Natural killer cell (primary cell): ENCODE measurements at regions not wholly inside any gene's neighbourhood (a gene's known extent, or its start where the extent isn't known, plus 50 kb on each side); places are given as distances from the start of the nearest gene placed in this dataset.

Source experiments
- ATAC-seq, 3 donors: fragments of 150-1000 bp in 2 of 3; fragments of 200-7000 bp in 1 of 3; cut with Tn5 transposase; 1 replicate in 1 of 3; 2 replicates in 2 of 3; pipeline ENCODE4 v1.10.0; 2021; ENCODE audit warnings: mild to moderate bottlenecking in 2 of 3, moderate library complexity in 2 of 3
- DNase-seq, 2 donors: peaks; one replicate each; pipeline versions ENCODE4 v3.0.0 to v3.0.0-alpha.2; 2013 to 2021; ENCODE audit warnings: mixed read lengths in 1 of 2
- H3K27ac ChIP-seq: one replicate; pipeline ENCODE4 v1.5.1; 2013; ENCODE audit warnings: mild to moderate bottlenecking, low read length
- H3K27me3 ChIP-seq: one replicate; pipeline ENCODE4 v1.6.1; 2013; ENCODE audit warnings: low read length; ENCODE audit not compliant: control insufficient read depth, insufficient read depth
- H3K36me3 ChIP-seq: one replicate; pipeline ENCODE4 v1.6.1; 2013; ENCODE audit warnings: low read length; ENCODE audit not compliant: control insufficient read depth, insufficient read depth
- H3K4me1 ChIP-seq: one replicate; pipeline ENCODE4 v1.6.1; 2013; ENCODE audit warnings: low read length; ENCODE audit not compliant: control insufficient read depth, insufficient read depth
- H3K4me3 ChIP-seq: one replicate; pipeline ENCODE4 v1.5.1; 2013; ENCODE audit warnings: low read length
- H3K9me3 ChIP-seq: one replicate; pipeline ENCODE4 v1.6.1; 2013; ENCODE audit warnings: low read length; ENCODE audit not compliant: control insufficient read depth, insufficient read depth
- H3K27ac Mint-ChIP-seq, 2 donors: one replicate each; pipeline ENCODE4 v1.8.0; 2022; ENCODE audit warnings: mild to moderate bottlenecking in 2 of 2, mixed read lengths in 2 of 2, moderate library complexity in 1 of 2
- H3K27me3 Mint-ChIP-seq, 2 donors: one replicate each; pipeline ENCODE4 v1.8.0; 2022; ENCODE audit warnings: low read depth in 2 of 2, mixed read lengths in 2 of 2
- H3K36me3 Mint-ChIP-seq: one replicate; pipeline ENCODE4 v1.8.0; 2022; ENCODE audit warnings: mixed read lengths
- H3K4me1 Mint-ChIP-seq, 2 donors: one replicate each; pipeline ENCODE4 v1.8.0; 2022; ENCODE audit warnings: mixed read lengths in 2 of 2
- H3K4me3 Mint-ChIP-seq: one replicate; pipeline ENCODE4 v1.8.0; 2022; ENCODE audit warnings: mild to moderate bottlenecking, moderate library complexity, mixed read lengths
- H3K9me3 Mint-ChIP-seq, 2 donors: one replicate each; pipeline ENCODE4 v1.8.0; 2022; ENCODE audit warnings: mixed read lengths in 2 of 2
- WGBS: methylation state at CpG from one replicate; pipeline ENCODE4 v1.1.7; 2013; ENCODE audit warnings: missing lambda C conversion rate; ENCODE audit not compliant: insufficient coverage; 5-methylcytosine and 5-hydroxymethylcytosine counted together
- intact Hi-C: fragments of 100-400 bp; cut with micrococcal nuclease; formaldehyde crosslinking; loops from one replicate; pipeline ENCODE4 v1.14.2; 2022
- TF ChIP-seq, protein P1 (sequence below): fragments of 200-600 bp; IDR thresholded peaks from one replicate; pipeline ENCODE4 v1.8.0; 2022; ENCODE audit warnings: antibody characterized with exemption

DNA sequence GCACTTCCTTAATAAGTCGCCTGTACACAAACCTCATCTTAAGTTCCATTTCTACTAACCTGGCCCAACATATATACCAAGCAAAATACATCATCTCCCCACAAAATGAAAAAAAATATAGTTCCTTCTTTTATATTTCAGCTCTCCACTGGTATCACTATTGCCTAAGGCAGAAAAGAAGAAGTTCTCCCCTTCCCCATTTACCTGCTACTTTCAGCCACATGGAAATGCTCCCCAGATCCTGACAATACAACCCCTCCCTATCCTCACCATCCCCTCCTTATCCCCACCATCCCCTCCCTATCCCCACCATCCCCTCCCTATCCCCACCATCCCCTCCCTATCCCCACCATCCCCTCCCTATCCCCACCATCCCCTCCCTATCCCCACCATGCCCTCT, 175.7 kb downstream of the LINC00237 start:
- intact Hi-C loops, result no loop called here
- no peaks in the 10 kb centered on the region for H3K4me1 Mint-ChIP-seq
- Histone ChIP-seq H3K4me1 (no peaks in the 10 kb centered on the region), H3K27me3 (no peaks in the 10 kb centered on the region), H3K27ac (no peak overlapping the region), H3K9me3 (no peaks in the 10 kb centered on the region), H3K4me3 (no peak overlapping the region), H3K36me3 (no peaks in the 10 kb centered on the region)
- H3K27me3 Mint-ChIP-seq, result peaks cover 3 to 5% of the 10 kb centered on the region in 2 donors
- ATAC-seq (no peak), DNase-seq (no peak)
- no peak overlapping the region for H3K4me3 Mint-ChIP-seq
- WGBS, result 56% methylated on average over 1 of the region's 1 CpG
- H3K9me3 Mint-ChIP-seq, result no peaks in the 10 kb centered on the region
- H3K27ac Mint-ChIP-seq, result no peak overlapping the region
- TF ChIP-seq, protein P1, sequence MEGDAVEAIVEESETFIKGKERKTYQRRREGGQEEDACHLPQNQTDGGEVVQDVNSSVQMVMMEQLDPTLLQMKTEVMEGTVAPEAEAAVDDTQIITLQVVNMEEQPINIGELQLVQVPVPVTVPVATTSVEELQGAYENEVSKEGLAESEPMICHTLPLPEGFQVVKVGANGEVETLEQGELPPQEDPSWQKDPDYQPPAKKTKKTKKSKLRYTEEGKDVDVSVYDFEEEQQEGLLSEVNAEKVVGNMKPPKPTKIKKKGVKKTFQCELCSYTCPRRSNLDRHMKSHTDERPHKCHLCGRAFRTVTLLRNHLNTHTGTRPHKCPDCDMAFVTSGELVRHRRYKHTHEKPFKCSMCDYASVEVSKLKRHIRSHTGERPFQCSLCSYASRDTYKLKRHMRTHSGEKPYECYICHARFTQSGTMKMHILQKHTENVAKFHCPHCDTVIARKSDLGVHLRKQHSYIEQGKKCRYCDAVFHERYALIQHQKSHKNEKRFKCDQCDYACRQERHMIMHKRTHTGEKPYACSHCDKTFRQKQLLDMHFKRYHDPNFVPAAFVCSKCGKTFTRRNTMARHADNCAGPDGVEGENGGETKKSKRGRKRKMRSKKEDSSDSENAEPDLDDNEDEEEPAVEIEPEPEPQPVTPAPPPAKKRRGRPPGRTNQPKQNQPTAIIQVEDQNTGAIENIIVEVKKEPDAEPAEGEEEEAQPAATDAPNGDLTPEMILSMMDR, result no peak
- no peaks in the 10 kb centered on the region for H3K36me3 Mint-ChIP-seq

DNA sequence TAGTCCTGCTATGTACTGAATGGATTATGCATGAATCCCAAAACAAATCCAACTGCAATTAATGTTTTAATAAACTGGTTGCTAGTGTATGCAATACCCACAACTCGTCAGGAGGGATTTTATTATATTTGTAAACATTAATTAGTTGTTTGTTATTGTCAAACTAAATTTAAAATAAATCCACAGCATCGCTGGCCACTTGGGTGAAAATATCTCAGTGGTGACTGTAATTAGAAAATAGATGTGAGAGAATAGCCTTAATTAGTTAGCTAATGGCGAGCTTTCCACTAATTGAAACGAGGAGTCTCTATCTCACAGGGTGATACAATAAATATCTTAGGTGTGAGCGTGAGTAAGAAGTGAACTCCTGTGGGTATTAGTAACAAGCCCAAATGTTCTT, 176.8 kb downstream of the LINC00237 start:
- TF ChIP-seq, protein P1, result no peak
- DNase-seq, result no peak
- Histone ChIP-seq H3K4me1 (no peaks in the 10 kb centered on the region), H3K9me3 (no peaks in the 10 kb centered on the region), H3K27ac (no peak overlapping the region), H3K4me3 (no peak overlapping the region), H3K27me3 (no peaks in the 10 kb centered on the region), H3K36me3 (no peaks in the 10 kb centered on the region)
- ATAC-seq, result no peak
- H3K27ac Mint-ChIP-seq, result no peak overlapping the region
- H3K27me3 Mint-ChIP-seq, result peaks cover 5 to 10% of the 10 kb centered on the region in 2 donors
- no peak overlapping the region for H3K4me3 Mint-ChIP-seq
- intact Hi-C loops, result no loop called here
- no peaks in the 10 kb centered on the region for H3K4me1 Mint-ChIP-seq
- H3K9me3 Mint-ChIP-seq, result no peaks in the 10 kb centered on the region
- 68% methylated on average over 3 of the region's 5 CpGs for WGBS
- H3K36me3 Mint-ChIP-seq, result no peaks in the 10 kb centered on the region

DNA sequence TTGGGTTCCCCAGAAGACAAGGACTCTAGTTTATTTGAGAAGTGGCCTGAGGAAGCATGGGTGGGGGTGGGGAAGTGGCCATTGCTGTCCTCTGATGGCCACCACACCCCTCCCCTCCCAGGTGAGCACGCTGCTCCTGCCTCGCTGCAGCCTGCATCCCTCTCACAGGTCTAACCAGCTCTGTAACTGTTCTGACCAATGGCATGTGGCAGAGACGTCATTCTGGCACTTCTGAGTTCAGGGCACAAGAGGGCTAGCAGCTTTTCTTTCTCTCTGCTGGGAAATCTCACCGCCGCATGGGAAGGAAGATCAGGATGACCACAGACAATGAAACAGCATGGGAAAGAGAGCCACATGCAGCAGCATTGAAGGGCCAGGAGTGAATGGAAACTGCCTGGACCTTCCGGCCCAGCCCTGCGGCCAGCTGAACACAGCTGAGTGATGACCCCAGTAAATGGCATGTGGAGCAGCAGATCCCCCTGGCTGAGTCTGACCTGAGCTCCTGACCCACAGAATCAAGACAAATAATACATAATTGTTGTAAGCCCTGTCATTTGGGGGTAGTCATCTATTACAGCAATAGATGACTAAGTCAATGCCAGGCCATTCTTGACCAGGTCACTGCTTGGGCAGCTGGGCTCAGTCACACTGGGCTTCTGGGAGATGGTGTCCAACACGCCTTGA, 179.8 kb downstream of the LINC00237 start:
- Histone ChIP-seq H3K9me3 (no peaks in the 10 kb centered on the region), H3K27me3 (no peaks in the 10 kb centered on the region), H3K36me3 (no peaks in the 10 kb centered on the region), H3K27ac (no peak overlapping the region), H3K4me1 (no peaks in the 10 kb centered on the region), H3K4me3 (no peak overlapping the region)
- Mint-ChIP-seq H3K27me3 (peaks cover 18 to 24% of the 10 kb centered on the region in 2 donors), H3K9me3 (no peaks in the 10 kb centered on the region), H3K4me1 (no peaks in the 10 kb centered on the region), H3K27ac (no peak overlapping the region), H3K4me3 (no peak overlapping the region), H3K36me3 (no peaks in the 10 kb centered on the region)
- ATAC-seq (no peak), DNase-seq (no peak)
- WGBS, result 71% methylated on average over 7 of the region's 8 CpGs
- TF ChIP-seq, protein P1, result no peak
- intact Hi-C loops, result no loop called here

DNA sequence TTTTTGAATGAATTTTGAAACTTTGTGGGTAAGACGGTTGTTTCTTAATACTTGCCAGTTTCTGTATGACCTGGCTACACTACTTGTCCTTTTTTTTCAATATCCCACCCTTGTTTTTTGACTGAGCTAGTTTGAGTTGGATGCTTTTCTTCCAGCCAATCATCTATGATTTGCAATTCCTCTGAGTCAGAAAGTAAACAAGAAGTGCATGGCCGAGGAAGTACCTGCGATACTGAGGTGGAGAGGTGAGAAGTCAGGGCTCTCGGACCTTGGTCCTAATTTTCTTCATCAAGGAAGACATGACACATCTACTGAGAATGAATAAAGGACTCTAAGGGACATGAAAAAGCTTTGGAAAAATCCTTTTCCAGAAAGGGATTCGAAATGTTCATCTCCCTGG, 185.7 kb downstream of the LINC00237 start:
- Histone ChIP-seq H3K27ac (no peak overlapping the region), H3K9me3 (no peaks in the 10 kb centered on the region), H3K36me3 (no peaks in the 10 kb centered on the region), H3K4me1 (no peaks in the 10 kb centered on the region), H3K4me3 (no peak overlapping the region), H3K27me3 (no peaks in the 10 kb centered on the region)
- DNase-seq (no peak), ATAC-seq (no peak)
- peaks cover 2 to 10% of the 10 kb centered on the region in 2 donors for H3K9me3 Mint-ChIP-seq
- no peaks in the 10 kb centered on the region for H3K4me1 Mint-ChIP-seq
- TF ChIP-seq, protein P1, result no peak
- intact Hi-C loops, result no loop called here
- H3K4me3 Mint-ChIP-seq, result no peak overlapping the region
- no peak overlapping the region for H3K27ac Mint-ChIP-seq
- H3K36me3 Mint-ChIP-seq, result peaks cover 13% of the 10 kb centered on the region
- WGBS, result 90% methylated on average over 3 of the region's 5 CpGs
- H3K27me3 Mint-ChIP-seq, result peaks cover 15 to 64% of the 10 kb centered on the region in 2 donors
